GM21786 (cell line): ENCODE measurements at regions not wholly inside any gene's neighbourhood (a gene's known extent, or its start where the extent isn't known, plus 50 kb on each side); places are given as distances from the start of the nearest gene placed in this dataset.

Experiments
- ATAC-seq: cut with Tn5 transposase; IDR thresholded peaks from one replicate; pipeline ENCODE4 v1.9.1; 2021; ENCODE audit not compliant: unreplicated experiment

- ATAC-seq, result no peak
Measured at GRCh38 chr2:45216118-45216517, 206.9 kb upstream of the SIX2 start.

- no peak for ATAC-seq
Measured at GRCh38 chr2:45214550-45214949, 205.3 kb upstream of the SIX2 start.

GRCh38 chr2:45212953-45213635, 203.8 kb upstream of the SIX2 start:
- ATAC-seq, result no peak

- ATAC-seq, result no peak
Measured at GRCh38 chr2:45211636-45212035, 202.4 kb upstream of the SIX2 start.

GRCh38 chr2:45210462-45211195, 201.4 kb upstream of the SIX2 start:
- ATAC-seq, result no peak

- no peak for ATAC-seq
Measured at GRCh38 chr2:45209875-45210274, 200.6 kb upstream of the SIX2 start.

- ATAC-seq, result no peak
Measured at GRCh38 chr2:45209302-45209701, 200.1 kb upstream of the SIX2 start.

GRCh38 chr2:45207101-45207500, 197.8 kb upstream of the SIX2 start:
- ATAC-seq, result no peak

- ATAC-seq, result no peak
Measured at GRCh38 chr2:45205985-45206384, 196.7 kb upstream of the SIX2 start.

- no peak for ATAC-seq
Measured at GRCh38 chr2:45205480-45205879, 196.2 kb upstream of the SIX2 start.

GRCh38 chr2:45203400-45203799, 194.1 kb upstream of the SIX2 start:
- no peak for ATAC-seq

- ATAC-seq, result no peak
Measured at GRCh38 chr2:45199973-45200372, 190.7 kb upstream of the SIX2 start.

- ATAC-seq, result no peak
Measured at GRCh38 chr2:45195916-45196315, 186.7 kb upstream of the SIX2 start.

GRCh38 chr2:45194596-45194995, 185.3 kb upstream of the SIX2 start:
- no peak for ATAC-seq

- ATAC-seq, result no peak
Measured at GRCh38 chr2:45193581-45193980, 184.3 kb upstream of the SIX2 start.

- no peak for ATAC-seq
Measured at GRCh38 chr2:45192991-45193390, 183.7 kb upstream of the SIX2 start.

- ATAC-seq, result no peak
Measured at GRCh38 chr2:45192481-45192880, 183.2 kb upstream of the SIX2 start.

GRCh38 chr2:45191976-45192375, 182.7 kb upstream of the SIX2 start:
- no peak for ATAC-seq

- no peak for ATAC-seq
Measured at GRCh38 chr2:45191146-45191863, 182.1 kb upstream of the SIX2 start.

- no peak for ATAC-seq
Measured at GRCh38 chr2:45190481-45190942, 181.3 kb upstream of the SIX2 start.

GRCh38 chr2:45184606-45185005, 175.4 kb upstream of the SIX2 start:
- no peak for ATAC-seq
